ENCODE measurements at regions not wholly inside any gene's neighbourhood (a gene's known extent, or its start where the extent isn't known, plus 50 kb on each side); places are given as distances from the start of the nearest gene placed in this dataset.

GRCh38 chr12:12008232-12008850, 62.4 kb upstream of the BCL2L14 start:
- Histone ChIP-seq H4K20me1 (ENCODE audit: insufficient read depth, low read length) (no peaks in the 10 kb centered on the region), H3K4ac (ENCODE audit: low read depth, low read length) (no peak overlapping the region), H3K79me1 (ENCODE audit: low read depth in 1 of 2, low read length in 2 of 2) (no peaks in the 10 kb centered on the region), H2BK15ac (ENCODE audit: low read depth, low read length) (no peak overlapping the region), H3K56ac (ENCODE audit: extremely low read depth, insufficient read depth, low read length) (no peak overlapping the region), H2AFZ (replicated peaks; ENCODE audit: low read length, poor library complexity) (no peak overlapping the region), H2BK5ac (ENCODE audit: low read depth, low read length, poor library complexity, severe bottlenecking) (no peak overlapping the region), H3K4me2 (ENCODE audit: low read depth, low read length) (no peak overlapping the region), H3K9me1 (ENCODE audit: insufficient read depth, low read length) (peaks cover 12% of the 10 kb centered on the region), H3K4me3 (ENCODE audit: insufficient read depth, low read depth, low read length) (no peak overlapping the region), H4K5ac (ENCODE audit: low read depth, low read length) (no peak overlapping the region), H2BK20ac (ENCODE audit: low read depth, low read length) (no peak overlapping the region), H3K27ac (ENCODE audit: insufficient read depth, low read length) (no peak overlapping the region), H3K18ac (ENCODE audit: low read depth, low read length) (no peak overlapping the region), H2BK120ac (ENCODE audit: low read depth, low read length) (no peak overlapping the region), H2AK9ac (replicated peaks; ENCODE audit: low read depth, low read length, poor library complexity) (no peak overlapping the region), H3K36me3 (ENCODE audit: control insufficient read depth, insufficient read depth, low read length) (no peaks in the 10 kb centered on the region), H3K27me3 (ENCODE audit: control insufficient read depth, insufficient read depth, low read length) (peaks cover 5% of the 10 kb centered on the region), H4K91ac (ENCODE audit: insufficient read depth, low read depth, low read length) (no peak overlapping the region), H3K9me3 (ENCODE audit: control insufficient read depth, insufficient read depth, low read length) (no peaks in the 10 kb centered on the region), H2AK5ac (ENCODE audit: low read depth, low read length) (no peak overlapping the region), H4K8ac (ENCODE audit: low read depth in 2 of 2, low read length in 2 of 2) (no peak overlapping the region), H3K14ac (replicated peaks; ENCODE audit: low read depth, low read length) (no peak overlapping the region), H3K4me1 (ENCODE audit: control insufficient read depth, insufficient read depth, low read length) (peaks cover 7% of the 10 kb centered on the region), H3K23ac (ENCODE audit: low read depth, low read length) (no peak overlapping the region), H3K9ac (ENCODE audit: low read depth, low read length) (no peak overlapping the region)
- CTCF ChIA-PET = no interaction called here
- in situ Hi-C loops (cut with MboI; ENCODE audit: low sequenced_read_pairs) = no loop called here
- intact Hi-C loops (cut with micrococcal nuclease) = no loop called here
- no CpG with 5 or more reads among the region's 8 CpGs for WGBS, 2 experiments (ENCODE audit: extremely low coverage in 2 of 2, insufficient read length in 1 of 2)
- ATAC-seq (ENCODE audit: low read depth) (no peak), DNase-seq (no peak)
- BruUV-seq (replicated peaks) = no TSS peak
- no peak for TF ChIP-seq FOS (IDR thresholded peaks at IDR 0.05; ENCODE audit: low read depth, low read length)
- TF ChIP-seq CHD1 (IDR thresholded peaks at IDR 0.05; ENCODE audit: low read depth, low read length) = no peak
- no peak for TF ChIP-seq MAFK (IDR thresholded peaks at IDR 0.05; ENCODE audit: low read depth, low read length)
- TF ChIP-seq, protein P1, sequence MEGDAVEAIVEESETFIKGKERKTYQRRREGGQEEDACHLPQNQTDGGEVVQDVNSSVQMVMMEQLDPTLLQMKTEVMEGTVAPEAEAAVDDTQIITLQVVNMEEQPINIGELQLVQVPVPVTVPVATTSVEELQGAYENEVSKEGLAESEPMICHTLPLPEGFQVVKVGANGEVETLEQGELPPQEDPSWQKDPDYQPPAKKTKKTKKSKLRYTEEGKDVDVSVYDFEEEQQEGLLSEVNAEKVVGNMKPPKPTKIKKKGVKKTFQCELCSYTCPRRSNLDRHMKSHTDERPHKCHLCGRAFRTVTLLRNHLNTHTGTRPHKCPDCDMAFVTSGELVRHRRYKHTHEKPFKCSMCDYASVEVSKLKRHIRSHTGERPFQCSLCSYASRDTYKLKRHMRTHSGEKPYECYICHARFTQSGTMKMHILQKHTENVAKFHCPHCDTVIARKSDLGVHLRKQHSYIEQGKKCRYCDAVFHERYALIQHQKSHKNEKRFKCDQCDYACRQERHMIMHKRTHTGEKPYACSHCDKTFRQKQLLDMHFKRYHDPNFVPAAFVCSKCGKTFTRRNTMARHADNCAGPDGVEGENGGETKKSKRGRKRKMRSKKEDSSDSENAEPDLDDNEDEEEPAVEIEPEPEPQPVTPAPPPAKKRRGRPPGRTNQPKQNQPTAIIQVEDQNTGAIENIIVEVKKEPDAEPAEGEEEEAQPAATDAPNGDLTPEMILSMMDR (conservative IDR thresholded peaks at IDR 0.05; ENCODE audit: low read depth, low read length) = peak; percentile 18; the same call in 1 of the 2 replicates
- TF ChIP-seq RCOR1 (IDR thresholded peaks at IDR 0.05; ENCODE audit: insufficient replicate concordance, low read length) = no peak
- TF ChIP-seq POLR2A (IDR thresholded peaks at IDR 0.05; ENCODE audit: low read depth, low read length) = no peak
- no peak for TF ChIP-seq CEBPB (IDR thresholded peaks at IDR 0.05; ENCODE audit: low read depth, low read length)
- POLR2A ChIA-PET (ENCODE audit: unreplicated experiment) = no interaction called here
- dilution Hi-C loops (cut with HindIII; ENCODE audit: low sequenced_read_pairs, unreplicated experiment) = no loop called here

Data from IMR-90 (cell line).